Esophagus muscularis mucosa (tissue), 4 donors: ENCODE measurements at regions not wholly inside any gene's neighbourhood (a gene's known extent, or its start where the extent isn't known, plus 50 kb on each side); places are given as distances from the start of the nearest gene placed in this dataset.

Source experiments
- DNase-seq: peaks from one replicate; pipeline ENCODE4 v3.0.0-alpha.2; 2017; ENCODE audit errors: extremely low spot score
- H3K27ac ChIP-seq, 4 donors: fragments of 200-600 bp; sonication (generic); replicated peaks in 1 of 4; 1 replicate in 3 of 4; 2 replicates in 1 of 4; pipeline ENCODE4 v1.5.1; 2016 to 2019; ENCODE audit warnings: mild to moderate bottlenecking in 1 of 4
- H3K27me3 ChIP-seq, 4 donors: fragments of 200-600 bp; sonication (generic); one replicate each; pipeline versions ENCODE4 v1.5.1 to v1.6.0; 2016 to 2019
- H3K36me3 ChIP-seq, 4 donors: fragments of 200-600 bp; sonication (generic); one replicate each; pipeline ENCODE4 v1.5.1; 2016 to 2019
- H3K4me1 ChIP-seq, 4 donors: fragments of 200-600 bp; sonication (generic); one replicate each; pipeline ENCODE4 v1.5.1; 2016 to 2019
- H3K4me3 ChIP-seq, 4 donors: fragments of 200-600 bp; sonication (generic); 1 replicate in 2 of 4; 2 replicates in 2 of 4; pipeline ENCODE4 v1.5.1; 2016 to 2019; ENCODE audit warnings: mild to moderate bottlenecking in 4 of 4, moderate library complexity in 1 of 4
- H3K9me3 ChIP-seq, 4 donors: fragments of 200-600 bp; sonication (generic); 1 replicate in 3 of 4; 2 replicates in 1 of 4; pipeline ENCODE4 v1.5.1; 2016 to 2019
- CTCF ChIP-seq, 3 experiments: fragments of 200-600 bp in 2 of 3; fragments of 450-650 bp in 1 of 3; sonication (generic) in 2 of 3; IDR thresholded peaks; one replicate each; pipeline ENCODE4 v1.5.1; 2017 to 2019; ENCODE audit warnings: antibody characterized with exemption in 3 of 3, mild to moderate bottlenecking in 2 of 3, moderate library complexity in 1 of 3
- EP300 ChIP-seq: sonication (generic); formaldehyde crosslinking; IDR thresholded peaks from one replicate; pipeline ENCODE4 v1.6.1; 2017; ENCODE audit warnings: antibody characterized with exemption
- POLR2A ChIP-seq: fragments of 450-650 bp; IDR thresholded peaks from one replicate; pipeline ENCODE4 v1.6.1; 2017; ENCODE audit warnings: antibody characterized with exemption, moderate library complexity, mild to moderate bottlenecking, low read depth
- POLR2AphosphoS5 ChIP-seq, 2 donors: sonication (generic); formaldehyde crosslinking; IDR thresholded peaks; one replicate each; pipeline ENCODE4 v1.6.1; 2017; ENCODE audit warnings: antibody characterized with exemption in 2 of 2
- WGBS: methylation state at CpG from one replicate; pipeline ENCODE4 v1.1.5; 2018; 5-methylcytosine and 5-hydroxymethylcytosine counted together
- intact Hi-C: fragments of 100-400 bp; cut with DNase I; formaldehyde crosslinking; loops from one replicate; pipeline ENCODE4 v1.15.1; 2023

- H3K27ac ChIP-seq: no peak overlapping the region
- no peak for DNase-seq
- no peak overlapping the region for H3K4me3 ChIP-seq
- peaks cover 0 to 8% (median 4%) of the 10 kb centered on the region in 4 donors for H3K4me1 ChIP-seq
- 60% methylated on average over 4 of the region's 4 CpGs for WGBS
- TF ChIP-seq EP300 (no peak), POLR2AphosphoS5 (IDR thresholded peaks at IDR 0.05) (no peak), POLR2A (no peak), CTCF (IDR thresholded peaks at IDR 0.05) (no peak)
- H3K36me3 ChIP-seq: no peaks in the 10 kb centered on the region
- no peaks in the 10 kb centered on the region for H3K27me3 ChIP-seq
- no peaks in the 10 kb centered on the region for H3K9me3 ChIP-seq
- intact Hi-C loops: no loop called here
These were observed 471.0 kb downstream of the INSC start for GRCh38 chr11:15585602-15586331.

DNA sequence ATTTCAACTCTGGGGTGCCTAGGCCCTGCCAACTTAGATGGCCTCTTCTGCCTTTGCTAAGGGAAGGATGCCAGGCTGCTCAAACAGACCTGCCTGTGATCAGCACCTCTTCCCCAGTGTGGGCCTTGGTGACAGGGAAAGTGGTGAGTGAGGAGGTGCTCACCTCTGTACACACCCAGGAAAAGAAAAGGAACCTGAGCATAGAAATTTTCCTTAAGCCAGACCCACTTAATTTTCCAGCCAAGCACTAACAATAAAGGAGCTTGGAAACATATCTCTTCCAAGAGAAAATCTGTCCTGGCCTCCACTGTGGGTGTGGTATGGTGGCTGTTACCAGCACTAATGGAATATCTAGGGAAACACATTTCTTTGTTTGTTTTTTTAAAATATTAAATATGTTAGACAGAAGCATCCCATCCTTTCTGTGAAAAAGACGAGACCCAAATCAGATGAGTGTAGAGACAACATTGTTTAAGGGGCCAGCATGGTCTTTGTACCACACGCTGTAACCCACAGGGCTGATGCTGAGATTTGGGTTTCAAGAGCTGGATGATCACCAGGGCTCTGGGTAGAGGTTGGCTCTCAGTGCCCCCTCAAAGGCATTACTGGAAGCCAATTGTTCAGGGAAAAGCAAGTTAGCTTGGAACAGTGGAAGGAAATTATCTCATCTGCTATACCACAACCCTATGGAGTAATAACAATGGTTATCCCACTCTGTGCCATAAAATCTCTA, 472.2 kb downstream of the INSC start:
- no peak overlapping the region for H3K4me3 ChIP-seq
- no peaks in the 10 kb centered on the region for H3K9me3 ChIP-seq
- no peak for DNase-seq
- 68% methylated on average over 2 of the region's 2 CpGs for WGBS
- H3K36me3 ChIP-seq: no peaks in the 10 kb centered on the region
- peaks cover 0 to 12% (median 4%) of the 10 kb centered on the region in 4 donors for H3K4me1 ChIP-seq
- intact Hi-C loops: no loop called here
- no peak overlapping the region for H3K27ac ChIP-seq
- no peaks in the 10 kb centered on the region for H3K27me3 ChIP-seq
- TF ChIP-seq POLR2A (no peak), POLR2AphosphoS5 (IDR thresholded peaks at IDR 0.05) (no peak), CTCF (IDR thresholded peaks at IDR 0.05) (no peak)

DNA sequence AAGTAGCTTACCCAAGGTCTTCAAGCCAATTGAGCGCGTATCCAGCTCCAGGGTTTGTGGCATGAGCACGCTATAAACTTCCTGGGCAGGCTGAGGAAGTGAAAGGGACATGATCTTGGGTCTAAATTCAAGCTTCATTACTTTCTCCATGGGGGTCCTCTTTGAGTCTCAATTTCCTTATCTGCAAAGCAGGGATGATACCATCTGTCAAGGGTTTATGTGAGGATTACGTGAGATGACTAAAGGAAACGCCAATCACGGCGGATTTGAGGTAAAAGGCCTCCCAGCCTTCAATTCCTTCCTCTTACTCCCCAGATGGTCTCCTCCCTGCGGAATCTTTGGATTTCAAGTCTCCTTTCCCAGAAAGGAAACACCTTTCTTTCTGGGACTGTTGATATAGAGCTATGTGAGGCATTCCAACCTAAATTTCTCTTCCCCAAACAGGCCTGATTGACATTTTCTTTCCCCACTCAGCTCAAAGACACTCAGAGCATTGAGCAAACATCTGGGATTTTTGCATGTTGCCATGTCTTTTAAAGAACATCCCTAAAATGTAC, 474.4 kb downstream of the INSC start:
- Histone ChIP-seq H3K4me1 (peaks cover 0 to 19% (median 7%) of the 10 kb centered on the region in 4 donors), H3K9me3 (no peaks in the 10 kb centered on the region), H3K4me3 (no peak overlapping the region), H3K27ac (no peak overlapping the region), H3K36me3 (no peaks in the 10 kb centered on the region), H3K27me3 (no peaks in the 10 kb centered on the region)
- TF ChIP-seq CTCF (IDR thresholded peaks at IDR 0.05) (no peak), EP300 (no peak), POLR2AphosphoS5 (IDR thresholded peaks at IDR 0.05) (no peak), POLR2A (no peak)
- no peak for DNase-seq
- WGBS: 91% methylated on average over 5 of the region's 8 CpGs
- intact Hi-C loops: no loop called here

DNA sequence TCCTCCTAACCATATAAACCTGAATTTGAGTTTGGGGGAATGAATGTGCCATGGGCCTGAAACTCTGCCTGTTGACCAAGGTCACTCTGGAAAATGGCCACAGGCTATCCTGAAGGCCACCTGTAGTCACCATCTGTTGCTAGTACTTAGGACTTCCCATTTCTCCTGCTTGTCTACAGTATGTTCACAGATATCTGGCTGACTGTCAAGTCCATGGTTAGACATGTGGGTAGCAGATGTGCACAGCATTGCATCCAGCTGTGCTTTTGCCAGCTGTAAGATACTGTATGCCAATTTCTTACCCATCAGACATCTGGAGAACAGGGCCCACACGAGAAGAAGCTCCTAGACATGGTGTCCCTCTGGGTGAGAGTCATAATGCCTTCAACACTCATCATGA, 475.4 kb downstream of the INSC start:
- Histone ChIP-seq H3K9me3 (no peaks in the 10 kb centered on the region), H3K27me3 (no peaks in the 10 kb centered on the region), H3K36me3 (no peaks in the 10 kb centered on the region), H3K4me3 (no peak overlapping the region), H3K4me1 (peaks cover 3 to 21% (median 7%) of the 10 kb centered on the region in 4 donors), H3K27ac (no peak overlapping the region)
- WGBS: 83% methylated on average over 1 of the region's 1 CpG
- intact Hi-C loops: no loop called here
- TF ChIP-seq POLR2A (no peak), CTCF (IDR thresholded peaks at IDR 0.05) (no peak), EP300 (no peak), POLR2AphosphoS5 (IDR thresholded peaks at IDR 0.05) (no peak)
- no peak for DNase-seq
